GM21529 (cell line): ENCODE measurements at regions not wholly inside any gene's neighbourhood (a gene's known extent, or its start where the extent isn't known, plus 50 kb on each side); places are given as distances from the start of the nearest gene placed in this dataset.
"Not testable (repeated sequence)": the region's sequence is repeated elsewhere in the genome, so short reads cannot be mapped to it uniquely, and the experiment has no call there.

Experiments
- ATAC-seq: cut with Tn5 transposase; IDR thresholded peaks from one replicate; pipeline ENCODE4 v1.9.1; 2021; ENCODE audit not compliant: unreplicated experiment

- ATAC-seq, result not testable (repeated sequence)
Observed at GRCh38 chr4:9505341-9505740, 61.1 kb downstream of the DEFB131A start.

- not testable (repeated sequence) for ATAC-seq
Observed at GRCh38 chr4:9506672-9507071, 62.5 kb downstream of the DEFB131A start.

GRCh38 chr4:9512941-9513340 lies 68.7 kb downstream of the DEFB131A start:
- not testable (repeated sequence) for ATAC-seq

GRCh38 chr4:9519631-9520030 lies 75.4 kb downstream of the DEFB131A start:
- not testable (repeated sequence) for ATAC-seq

- not testable (repeated sequence) for ATAC-seq
Observed at GRCh38 chr4:9522903-9523302, 78.7 kb downstream of the DEFB131A start.

- ATAC-seq, result not testable (repeated sequence)
Observed at GRCh38 chr4:9524406-9524805, 80.2 kb downstream of the DEFB131A start.

- ATAC-seq, result not testable (repeated sequence)
Observed at GRCh38 chr4:9532134-9532862, 88.1 kb downstream of the DEFB131A start.

- ATAC-seq, result not testable (repeated sequence)
Observed at GRCh38 chr4:9532863-9533192, 88.6 kb downstream of the DEFB131A start.

- ATAC-seq, result not testable (repeated sequence)
Observed at GRCh38 chr4:9537101-9537500, 92.9 kb downstream of the DEFB131A start.

- ATAC-seq, result not testable (repeated sequence)
Observed at GRCh38 chr4:9539939-9540520, 95.8 kb downstream of the DEFB131A start.

- not testable (repeated sequence) for ATAC-seq
Observed at GRCh38 chr4:9541388-9541915, 97.2 kb downstream of the DEFB131A start.

GRCh38 chr4:9544851-9545250 lies 100.6 kb downstream of the DEFB131A start:
- ATAC-seq, result not testable (repeated sequence)

GRCh38 chr4:9547470-9547869 lies 103.3 kb downstream of the DEFB131A start:
- not testable (repeated sequence) for ATAC-seq

- ATAC-seq, result not testable (repeated sequence)
Observed at GRCh38 chr4:9556076-9556475, 111.9 kb downstream of the DEFB131A start.

- ATAC-seq, result not testable (repeated sequence)
Observed at GRCh38 chr4:9577869-9578268, 133.7 kb downstream of the DEFB131A start.

- ATAC-seq, result not testable (repeated sequence)
Observed at GRCh38 chr4:9582880-9583279, 138.7 kb downstream of the DEFB131A start.

GRCh38 chr4:9592010-9592409 lies 147.8 kb downstream of the DEFB131A start:
- ATAC-seq, result no peak

- ATAC-seq, result no peak
Observed at GRCh38 chr4:9594948-9595347, 150.7 kb downstream of the DEFB131A start.

GRCh38 chr4:9595531-9595930 lies 151.3 kb downstream of the DEFB131A start:
- not testable (repeated sequence) for ATAC-seq

- ATAC-seq, result no peak
Observed at GRCh38 chr4:9599266-9599665, 155.1 kb downstream of the DEFB131A start.

GRCh38 chr4:9600246-9600645 lies 156.0 kb downstream of the DEFB131A start:
- no peak for ATAC-seq

GRCh38 chr4:9602389-9602914 lies 158.2 kb downstream of the DEFB131A start:
- ATAC-seq, result no peak
